H7 (cell line): ENCODE measurements at regions not wholly inside any gene's neighbourhood (a gene's known extent, or its start where the extent isn't known, plus 50 kb on each side); places are given as distances from the start of the nearest gene placed in this dataset.

ENCODE experiments used
- DNase-seq: peaks from one replicate; pipeline ENCODE4 v3.0.0; 2012
- H3K27me3 ChIP-seq: 2 replicates; pipeline ENCODE4 v1.6.0; 2011; ENCODE audit warnings: mild to moderate bottlenecking, low read length; ENCODE audit not compliant: control insufficient read depth, insufficient read depth
- H3K36me3 ChIP-seq: replicated peaks from 2 replicates; pipeline ENCODE4 v1.5.1; 2011; ENCODE audit warnings: low read length; ENCODE audit not compliant: control insufficient read depth, insufficient read depth
- H3K4me3 ChIP-seq: 2 replicates; pipeline ENCODE4 v1.5.1; 2011; ENCODE audit warnings: low read depth, mild to moderate bottlenecking, control low read depth, low read length, moderate library complexity; ENCODE audit not compliant: insufficient read depth

DNA sequence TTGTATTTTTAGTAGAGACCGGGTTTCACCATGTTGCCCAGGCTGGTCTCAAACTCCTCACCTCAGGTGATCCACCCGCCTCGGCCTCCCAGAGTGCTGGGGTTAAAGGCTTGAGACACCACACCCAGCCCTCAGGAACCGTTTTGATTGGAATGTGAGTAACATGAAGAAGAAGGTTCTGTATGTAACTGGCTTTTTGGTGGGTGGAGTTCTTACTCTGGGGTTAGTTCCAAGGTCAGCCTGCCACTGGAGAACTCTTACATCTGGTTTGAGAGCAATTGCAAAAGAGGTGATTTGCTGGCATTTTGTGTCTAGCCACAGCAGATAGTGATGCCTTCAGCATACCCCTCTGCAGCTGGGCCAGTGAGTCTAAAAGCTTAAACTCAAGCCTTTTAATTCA lies 457.8 kb upstream of the VSTM2A start:
- no peak for DNase-seq
- Histone ChIP-seq H3K36me3 (no peaks in the 10 kb centered on the region), H3K27me3 (no peaks in the 10 kb centered on the region), H3K4me3 (no peak overlapping the region)

DNA sequence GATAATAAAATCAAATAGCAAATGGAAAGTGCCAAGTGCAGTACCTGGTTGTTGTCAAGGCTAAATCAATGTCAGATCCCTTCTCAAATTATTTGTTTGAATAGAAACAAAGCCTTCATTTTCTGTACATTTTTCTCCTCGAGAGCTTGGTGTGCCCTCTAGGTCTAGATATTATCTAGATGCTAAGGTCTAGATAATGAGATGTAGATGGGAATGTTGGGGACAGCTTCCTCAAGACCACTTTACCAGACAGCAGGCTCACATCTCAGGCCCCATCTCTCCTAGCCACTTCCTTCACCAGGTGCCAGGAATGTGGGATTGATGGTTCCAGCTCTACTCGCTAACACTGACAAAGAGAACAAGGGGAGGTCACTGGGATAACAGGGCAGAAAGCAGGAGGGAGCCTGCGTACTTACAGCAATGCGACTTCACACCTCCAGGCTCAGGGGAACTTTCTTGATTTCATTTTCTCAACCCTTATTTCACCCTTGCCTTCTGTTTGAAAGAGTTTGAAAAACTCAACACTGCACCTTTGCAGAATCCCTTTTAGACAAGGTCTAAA lies 451.4 kb upstream of the VSTM2A start:
- Histone ChIP-seq H3K4me3 (no peak overlapping the region), H3K27me3 (no peaks in the 10 kb centered on the region), H3K36me3 (no peaks in the 10 kb centered on the region)
- DNase-seq, result no peak

DNA sequence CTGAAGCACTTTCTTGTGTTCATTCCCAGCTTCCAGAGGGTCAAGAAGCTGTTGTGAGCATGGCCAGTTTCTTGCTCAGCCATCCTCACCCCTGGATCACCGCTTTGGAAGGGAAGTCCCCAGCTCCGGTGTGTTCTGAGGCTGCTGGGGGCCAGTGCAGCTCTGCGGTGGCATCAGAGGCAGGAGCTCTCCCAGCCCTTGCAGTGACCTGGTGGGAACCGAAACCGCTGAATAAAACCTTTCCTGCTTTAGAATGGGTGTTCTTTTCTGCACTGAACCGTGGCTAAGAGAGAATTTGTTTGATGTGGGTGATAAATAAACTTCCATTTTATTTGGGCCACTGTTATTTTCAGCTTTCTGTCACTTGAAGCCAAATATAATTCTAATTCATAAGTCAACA lies 450.9 kb upstream of the VSTM2A start:
- Histone ChIP-seq H3K4me3 (no peak overlapping the region), H3K36me3 (no peaks in the 10 kb centered on the region), H3K27me3 (no peaks in the 10 kb centered on the region)
- no peak for DNase-seq

DNA sequence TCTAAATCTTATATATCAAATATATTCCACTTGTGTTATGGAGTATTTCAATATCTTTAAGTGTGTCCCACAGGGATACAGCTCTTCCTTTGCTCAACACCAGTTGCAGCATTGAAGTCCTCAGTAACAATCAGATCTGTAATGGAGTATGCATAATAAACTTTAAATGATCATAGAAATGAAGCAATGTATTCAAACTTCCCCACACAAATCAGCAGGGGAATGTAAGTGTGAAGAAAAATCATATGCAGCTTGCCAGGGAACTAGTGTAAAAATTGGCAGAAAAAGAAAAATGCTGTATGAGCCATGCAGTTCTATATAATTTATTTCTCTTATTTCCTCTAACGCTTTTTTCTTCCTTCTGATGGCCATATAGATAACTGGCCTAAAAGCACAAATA lies 444.3 kb upstream of the VSTM2A start:
- Histone ChIP-seq H3K27me3 (no peaks in the 10 kb centered on the region), H3K36me3 (no peaks in the 10 kb centered on the region), H3K4me3 (no peak overlapping the region)
- no peak for DNase-seq

DNA sequence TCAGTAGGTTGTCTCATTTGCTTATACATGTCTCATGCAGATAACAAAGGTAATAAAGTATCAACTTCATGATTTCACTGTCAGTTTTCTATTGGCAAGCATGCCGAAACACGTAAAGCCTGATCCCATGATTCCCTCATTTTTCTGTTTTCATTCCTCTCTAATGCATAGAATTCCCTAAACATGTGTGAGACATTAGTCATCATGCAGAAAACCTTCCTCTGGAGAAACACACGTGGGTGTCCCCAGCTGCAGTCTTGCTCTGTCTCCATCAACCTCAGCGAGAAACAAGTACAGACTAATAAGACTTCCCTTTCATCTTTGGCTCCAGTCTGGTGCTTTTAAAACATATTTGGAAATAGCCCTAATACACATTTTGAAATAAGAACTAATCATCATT lies 432.7 kb upstream of the VSTM2A start:
- Histone ChIP-seq H3K36me3 (no peaks in the 10 kb centered on the region), H3K4me3 (no peak overlapping the region), H3K27me3 (no peaks in the 10 kb centered on the region)
- no peak for DNase-seq

DNA sequence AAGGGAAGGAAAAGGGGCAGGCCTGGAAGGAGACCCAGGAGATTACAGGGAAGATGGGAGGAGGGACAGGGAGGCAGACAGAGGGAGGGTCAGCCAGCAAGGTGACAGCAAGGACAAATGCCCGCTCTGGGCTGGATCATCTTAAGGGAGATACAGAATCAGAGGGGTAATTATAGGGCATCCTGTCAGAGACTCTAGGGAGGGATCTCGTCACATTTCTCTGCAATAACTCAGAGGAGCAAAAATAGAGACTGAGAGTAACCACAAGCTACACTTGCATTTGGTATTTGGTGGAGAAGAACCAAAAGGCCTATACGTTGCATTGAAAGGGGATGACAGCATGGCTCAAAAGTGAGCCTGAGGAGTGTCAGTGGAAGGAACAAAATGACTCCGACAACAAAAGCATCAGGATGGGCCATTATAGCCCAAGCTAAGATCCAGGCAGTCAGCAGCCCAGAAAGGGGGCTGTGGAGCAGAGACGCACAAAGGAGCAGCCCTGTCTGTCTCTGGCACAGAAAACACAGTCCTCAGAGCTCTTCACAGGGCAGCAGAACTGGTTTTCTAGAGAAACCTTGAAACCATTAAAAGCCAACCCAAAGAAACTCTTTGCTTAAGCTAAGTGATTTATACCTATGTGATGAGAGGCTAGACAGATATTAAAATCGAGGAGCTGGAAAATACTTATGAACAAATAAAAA lies 430.2 kb upstream of the VSTM2A start:
- DNase-seq, result no peak
- Histone ChIP-seq H3K27me3 (no peaks in the 10 kb centered on the region), H3K4me3 (no peak overlapping the region), H3K36me3 (no peaks in the 10 kb centered on the region)

DNA sequence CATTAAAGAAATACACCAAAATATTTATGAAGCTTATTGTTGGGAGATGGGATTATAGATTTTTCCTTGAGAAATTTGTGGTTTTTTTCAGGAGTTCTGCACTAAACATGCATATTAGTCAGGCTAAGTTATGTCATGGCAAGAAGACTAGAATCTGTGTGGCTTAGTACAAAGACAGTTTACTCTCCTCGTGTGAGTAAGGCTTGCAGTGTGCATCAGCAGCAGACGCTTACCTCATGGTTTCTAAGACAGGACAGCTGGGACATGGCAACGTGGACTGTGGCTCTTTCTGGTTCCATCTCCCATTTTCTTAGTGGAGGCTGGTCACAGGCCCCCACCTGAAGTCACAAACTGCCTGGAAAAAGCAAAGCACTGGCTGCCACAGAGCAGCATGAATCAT lies 429.6 kb upstream of the VSTM2A start:
- no peaks in the 10 kb centered on the region for H3K36me3 ChIP-seq
- no peak overlapping the region for H3K4me3 ChIP-seq
- DNase-seq, result no peak
- no peaks in the 10 kb centered on the region for H3K27me3 ChIP-seq

DNA sequence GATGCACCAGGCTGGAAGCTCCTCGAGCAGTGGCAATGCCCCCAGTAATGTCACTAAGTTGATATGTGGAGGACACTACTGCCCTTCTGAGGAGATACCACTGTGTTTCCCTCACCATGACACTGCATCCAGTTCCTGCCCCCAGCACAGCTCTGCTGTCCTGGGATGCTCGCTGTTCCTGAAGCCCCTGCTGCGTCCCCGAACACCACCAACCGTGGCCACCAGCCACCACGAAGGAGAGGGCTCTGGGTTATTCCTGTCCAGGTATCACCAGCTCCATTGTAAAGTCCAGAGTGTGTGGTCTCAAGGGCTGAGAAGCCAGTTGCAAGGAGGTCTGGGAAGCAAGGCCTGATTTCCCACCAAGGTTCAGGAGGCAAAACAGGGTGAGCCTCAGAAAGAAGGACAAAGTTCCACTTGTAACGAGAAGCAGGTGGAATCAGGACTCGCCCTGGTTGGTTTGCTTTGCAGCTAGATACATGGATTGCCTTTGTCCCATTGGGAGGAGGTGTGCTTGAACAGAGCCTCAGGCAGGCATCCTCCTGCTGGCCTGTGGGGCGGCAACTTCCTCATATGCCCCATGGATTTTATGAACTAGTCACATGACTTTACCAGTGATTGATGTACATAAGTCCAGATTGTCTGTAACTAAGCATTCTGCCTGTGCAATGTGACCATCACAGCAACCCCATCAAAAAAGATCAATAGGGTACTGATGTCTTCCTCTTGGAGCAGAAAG lies 427.0 kb upstream of the VSTM2A start:
- no peaks in the 10 kb centered on the region for H3K27me3 ChIP-seq
- DNase-seq, result no peak
- no peaks in the 10 kb centered on the region for H3K36me3 ChIP-seq
- no peak overlapping the region for H3K4me3 ChIP-seq

DNA sequence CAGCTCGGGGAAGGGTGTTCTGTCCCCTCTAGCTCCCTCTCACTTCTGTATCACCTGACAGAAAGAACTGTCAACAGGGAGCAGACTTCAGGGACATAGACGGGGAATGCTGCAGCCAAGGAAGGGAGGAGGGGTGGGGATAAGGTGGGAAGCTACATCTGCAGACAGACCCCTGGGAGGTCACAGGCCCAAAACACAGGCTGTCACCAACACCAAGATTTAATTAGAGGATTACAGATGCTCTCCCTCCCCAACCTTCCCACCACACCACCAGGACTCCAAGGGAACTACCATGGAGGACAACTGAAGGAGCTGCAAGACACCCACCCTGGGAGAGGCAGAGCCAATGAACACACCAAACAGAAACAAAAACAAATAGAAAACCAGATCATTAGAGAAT lies 425.2 kb upstream of the VSTM2A start:
- no peak overlapping the region for H3K4me3 ChIP-seq
- no peaks in the 10 kb centered on the region for H3K36me3 ChIP-seq

DNA sequence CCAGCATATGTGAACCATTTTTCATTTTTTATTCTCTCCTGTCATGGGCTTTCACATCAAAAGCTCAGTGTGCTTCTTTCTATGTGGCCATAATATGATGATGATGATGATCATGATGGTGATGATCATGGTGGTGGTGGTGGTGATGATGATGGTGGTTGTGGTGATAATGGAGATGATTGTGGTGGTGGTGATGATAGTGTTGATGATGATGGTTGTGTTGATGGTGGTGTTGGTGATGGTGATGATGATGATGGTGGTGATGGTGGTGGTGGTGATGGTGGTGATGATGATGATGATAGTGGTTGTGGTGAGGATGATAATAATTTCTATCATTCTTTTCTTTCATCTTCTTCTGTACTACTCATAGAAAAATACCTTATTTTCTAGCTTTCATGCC lies 413.1 kb upstream of the VSTM2A start:
- DNase-seq, result no peak
- no peaks in the 10 kb centered on the region for H3K27me3 ChIP-seq
- H3K36me3 ChIP-seq, result no peaks in the 10 kb centered on the region
- H3K4me3 ChIP-seq, result no peak overlapping the region

More for the DNA sequence above, 425.2 kb upstream of the VSTM2A start:
- DNase-seq, result peak; percentile 7
- H3K27me3 ChIP-seq, result no peaks in the 10 kb centered on the region

DNA sequence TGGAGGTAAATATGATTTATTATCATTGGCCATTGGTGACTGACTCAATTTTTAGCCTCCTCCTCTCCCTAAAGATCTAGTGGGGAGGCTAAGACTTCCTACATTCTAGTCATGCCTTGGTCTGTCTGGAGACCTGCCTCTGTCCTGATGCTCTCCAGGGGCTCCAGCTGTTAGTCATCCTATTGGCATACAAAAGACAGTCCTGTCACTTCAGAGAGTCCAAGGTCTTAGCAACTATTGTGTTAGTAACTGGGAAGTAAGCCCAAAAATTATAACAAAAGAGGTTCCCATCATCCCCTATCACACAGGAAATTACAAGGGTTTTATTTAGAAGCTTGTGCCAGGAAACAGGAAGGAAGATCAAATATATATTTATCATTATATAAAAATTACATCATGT lies 400.6 kb upstream of the VSTM2A start:
- no peaks in the 10 kb centered on the region for H3K27me3 ChIP-seq
- no peaks in the 10 kb centered on the region for H3K36me3 ChIP-seq
- no peak for DNase-seq
- no peak overlapping the region for H3K4me3 ChIP-seq

DNA sequence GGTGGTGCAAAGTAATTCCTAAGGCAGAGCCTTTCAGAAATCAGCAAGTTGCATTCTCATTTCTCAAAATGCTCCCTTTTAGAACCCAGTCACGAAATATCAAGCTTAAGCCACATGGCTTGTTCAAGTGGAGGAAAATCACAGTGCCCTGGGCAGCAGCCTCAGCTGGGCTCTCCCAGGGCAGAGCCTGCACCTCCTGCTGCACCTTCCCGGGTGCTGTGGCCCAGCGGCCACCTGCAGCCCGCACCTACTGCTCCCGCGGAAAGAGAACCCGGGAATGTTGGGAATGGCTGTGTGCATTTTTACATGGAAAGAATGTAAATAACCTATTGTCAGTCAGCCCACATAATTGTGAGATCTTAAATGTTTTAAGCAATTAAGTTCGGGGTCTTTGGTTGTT lies 396.5 kb upstream of the VSTM2A start:
- Histone ChIP-seq H3K4me3 (no peak overlapping the region), H3K27me3 (no peaks in the 10 kb centered on the region), H3K36me3 (no peaks in the 10 kb centered on the region)
- DNase-seq, result peak; percentile 10

DNA sequence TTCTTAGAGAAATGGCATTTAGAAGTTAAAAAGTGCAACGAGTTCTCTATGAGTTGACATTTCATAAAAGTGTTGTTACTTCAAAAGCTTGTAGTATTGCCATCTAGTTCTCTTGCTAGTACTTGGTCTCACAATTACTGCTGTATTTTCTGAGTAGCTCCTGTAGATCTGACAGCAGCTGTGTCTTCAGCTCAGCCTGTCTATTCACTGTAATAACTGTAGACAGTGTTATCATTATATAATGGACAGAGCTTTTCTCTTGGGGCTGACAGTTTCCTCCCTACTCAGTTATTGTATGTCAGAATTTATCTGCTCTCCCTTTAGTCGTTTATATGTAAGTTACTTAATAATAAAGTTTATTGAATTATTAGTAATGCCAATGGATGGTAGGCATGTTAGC lies 388.7 kb upstream of the VSTM2A start:
- no peak for DNase-seq
- Histone ChIP-seq H3K36me3 (no peaks in the 10 kb centered on the region), H3K4me3 (no peak overlapping the region), H3K27me3 (no peaks in the 10 kb centered on the region)

DNA sequence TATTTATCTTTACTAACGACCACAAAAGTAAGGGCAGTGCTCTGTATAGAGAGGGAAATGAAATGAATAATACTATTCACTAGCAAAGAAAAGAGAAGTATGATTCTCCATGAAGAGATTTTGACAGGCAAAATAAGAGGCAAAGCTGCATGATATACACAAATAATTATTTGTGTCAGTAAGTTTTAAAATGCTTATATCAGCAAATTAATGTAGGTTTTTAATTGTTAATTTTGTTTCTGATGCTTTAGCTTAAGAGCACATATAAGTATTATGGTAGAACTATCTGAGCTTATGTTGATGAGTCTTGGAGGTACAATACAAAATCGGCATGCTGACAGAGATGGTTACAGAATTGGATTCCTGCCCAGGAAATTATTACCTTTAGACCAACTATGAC lies 383.1 kb upstream of the VSTM2A start:
- Histone ChIP-seq H3K36me3 (no peaks in the 10 kb centered on the region; the same call in 1 of the 2 replicates), H3K27me3 (no peaks in the 10 kb centered on the region), H3K4me3 (no peak overlapping the region)
- no peak for DNase-seq

DNA sequence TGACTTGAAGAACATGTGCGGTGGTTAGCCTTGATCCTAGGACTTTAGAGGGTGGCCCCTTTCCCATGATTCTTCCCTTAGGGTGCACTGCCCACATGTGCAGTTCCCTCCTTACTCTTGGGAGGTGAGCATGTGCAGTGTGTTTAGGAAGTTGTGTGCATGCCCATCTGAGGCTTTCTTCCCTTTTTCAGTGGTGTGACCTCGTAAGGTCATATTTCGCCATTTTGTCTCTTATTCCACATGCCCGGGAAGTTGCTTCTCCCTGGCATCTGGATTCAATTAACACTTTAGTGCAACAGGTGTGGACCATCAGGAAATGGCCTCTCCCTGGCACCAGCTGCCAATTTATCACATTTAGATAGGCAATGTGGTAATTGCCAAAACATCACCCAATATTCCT lies 380.6 kb upstream of the VSTM2A start:
- H3K4me3 ChIP-seq, result no peak overlapping the region
- no peaks in the 10 kb centered on the region for H3K27me3 ChIP-seq
- H3K36me3 ChIP-seq, result no peaks in the 10 kb centered on the region; the same call in 1 of the 2 replicates
- DNase-seq, result no peak
